ENCODE measurements at regions not wholly inside any gene's neighbourhood (a gene's known extent, or its start where the extent isn't known, plus 50 kb on each side); places are given as distances from the start of the nearest gene placed in this dataset.
A peak's percentile ranks its signal among the peaks of the same experiment; 100 is the strongest.

DNA sequence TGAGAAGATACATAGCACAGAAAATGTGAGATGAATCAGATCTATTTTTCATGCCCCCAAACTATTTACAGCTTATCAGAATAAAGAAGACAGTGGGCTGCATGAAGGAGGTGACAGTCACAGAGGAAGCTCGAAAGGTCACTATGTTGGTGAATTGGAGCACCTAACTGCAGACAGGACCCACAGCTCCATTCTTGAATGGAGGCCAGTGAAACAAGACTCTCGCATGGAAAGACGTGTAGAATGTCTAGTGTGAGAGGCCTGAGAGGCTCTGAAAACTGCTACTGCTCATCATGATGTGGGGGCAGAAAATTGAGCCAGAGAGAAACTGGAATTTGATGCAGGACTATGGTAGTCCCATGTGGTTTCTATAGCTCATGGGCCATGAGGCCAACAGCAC lies 60.3 kb upstream of the CCDC190 start:
- 91 to 97% methylated on average over 3 of the region's 3 CpGs for WGBS, 2 donors
- Histone ChIP-seq H3K4me3 (no peak overlapping the region), H3K36me3 (no peaks in the 10 kb centered on the region), H3K27ac (no peak overlapping the region), H3K27me3 (no peaks in the 10 kb centered on the region), H3K9me3 (no peaks in the 10 kb centered on the region), H3K4me1 (no peaks in the 10 kb centered on the region)
- ATAC-seq (ENCODE audit: low FRiP score in 2 of 2) (no peak), DNase-seq (no peak)
- TF ChIP-seq POLR2AphosphoS5 (IDR thresholded peaks at IDR 0.05) (no peak), EP300 (IDR thresholded peaks at IDR 0.05) (no peak)

DNA sequence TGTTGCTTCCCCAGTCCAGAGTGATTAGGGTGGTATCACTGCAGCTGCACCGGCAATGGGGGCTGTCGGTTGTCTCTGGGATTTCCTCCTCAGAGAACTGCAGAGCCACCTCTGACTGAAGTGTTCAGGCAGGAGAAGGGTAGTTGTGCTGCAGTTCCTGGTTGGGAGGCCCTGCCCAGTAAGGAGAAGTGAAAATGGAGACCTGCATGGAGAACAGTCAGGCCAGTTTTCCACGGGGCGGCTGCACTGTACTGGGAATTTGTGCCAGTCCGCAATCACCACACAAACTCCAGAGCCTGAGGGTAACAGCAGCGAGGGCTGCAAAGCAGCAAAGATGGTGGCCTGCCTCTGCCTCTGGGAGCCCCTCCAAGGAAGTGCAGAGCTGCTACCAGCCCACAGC lies 58.1 kb upstream of the CCDC190 start:
- no peaks in the 10 kb centered on the region for H3K9me3 ChIP-seq
- no peaks in the 10 kb centered on the region for H3K36me3 ChIP-seq
- no peaks in the 10 kb centered on the region for H3K4me1 ChIP-seq
- ATAC-seq (ENCODE audit: low FRiP score in 2 of 2) (peak; percentile 24 to 48), DNase-seq (no peak)
- 86 to 96% methylated on average over 4 to 6 of the region's 6 CpGs for WGBS, 2 donors
- TF ChIP-seq EP300 (IDR thresholded peaks at IDR 0.05) (no peak), POLR2A (IDR thresholded peaks at IDR 0.05) (no peak), POLR2AphosphoS5 (IDR thresholded peaks at IDR 0.05) (no peak), CTCF (IDR thresholded peaks at IDR 0.05) (no peak)
- no peak overlapping the region for H3K4me3 ChIP-seq
- H3K27me3 ChIP-seq, result no peaks in the 10 kb centered on the region
- H3K27ac ChIP-seq, result no peak overlapping the region

DNA sequence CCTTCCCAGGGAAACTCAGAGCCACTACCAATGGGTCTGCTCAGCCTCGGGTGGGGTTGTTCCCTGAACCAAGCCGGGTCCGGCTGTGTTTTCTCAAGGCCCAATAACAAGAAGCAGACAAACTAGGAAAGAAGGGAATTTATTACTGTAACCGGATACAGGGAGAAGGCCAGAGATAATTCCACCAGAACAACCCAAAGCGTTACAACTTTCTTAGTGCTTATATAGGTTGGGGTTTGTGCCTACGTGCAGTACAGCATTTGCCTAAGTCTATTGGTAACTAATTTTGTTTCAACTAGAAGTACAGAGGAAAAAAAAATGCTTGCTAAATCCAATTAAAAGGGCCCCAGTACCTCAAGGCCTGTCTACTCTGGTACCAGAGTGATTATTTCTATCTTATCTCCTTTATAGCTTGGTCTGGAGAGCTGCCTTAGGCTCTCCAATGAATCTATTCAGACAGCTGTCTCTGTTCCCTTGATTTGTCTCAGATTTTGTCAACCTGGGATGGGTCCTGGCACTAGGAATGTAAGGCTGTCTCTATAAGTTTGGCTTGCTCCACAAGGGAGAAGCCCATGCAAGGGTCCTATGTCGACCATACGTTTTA lies 57.3 kb upstream of the CCDC190 start:
- no peak for DNase-seq
- 71 to 83% methylated on average over 8 of the region's 8 CpGs for WGBS, 2 donors
- Histone ChIP-seq H3K9me3 (no peaks in the 10 kb centered on the region), H3K4me3 (no peak overlapping the region), H3K36me3 (no peaks in the 10 kb centered on the region), H3K27ac (no peak overlapping the region), H3K4me1 (no peaks in the 10 kb centered on the region), H3K27me3 (no peaks in the 10 kb centered on the region)
- ATAC-seq (ENCODE audit: low FRiP score in 2 of 2), result no peak
- TF ChIP-seq POLR2A (IDR thresholded peaks at IDR 0.05) (no peak), CTCF (IDR thresholded peaks at IDR 0.05) (no peak), POLR2AphosphoS5 (IDR thresholded peaks at IDR 0.05) (no peak), EP300 (IDR thresholded peaks at IDR 0.05) (no peak)

- TF ChIP-seq EP300 (IDR thresholded peaks at IDR 0.05), result no peak
- TF ChIP-seq POLR2AphosphoS5 (IDR thresholded peaks at IDR 0.05), result no peak
- no peak for TF ChIP-seq CTCF (IDR thresholded peaks at IDR 0.05)
- TF ChIP-seq POLR2A (IDR thresholded peaks at IDR 0.05), result no peak
- no peaks in the 10 kb centered on the region for H3K27me3 ChIP-seq
- DNase-seq (no peak), ATAC-seq (ENCODE audit: low FRiP score in 2 of 2) (no peak)
- H3K4me1 ChIP-seq, result no peaks in the 10 kb centered on the region
- H3K36me3 ChIP-seq, result no peaks in the 10 kb centered on the region
- H3K9me3 ChIP-seq, result peaks cover 0 to 9% (median 7%) of the 10 kb centered on the region in 4 donors
- 78 to 86% methylated on average over 5 to 6 of the region's 6 CpGs for WGBS, 2 donors
- H3K4me3 ChIP-seq, result no peak overlapping the region
- no peak overlapping the region for H3K27ac ChIP-seq
These were observed 56.0 kb upstream of the CCDC190 start for GRCh38 chr1:162916821-162917613.

GRCh38 chr1:162916407-162916806 lies 55.4 kb upstream of the CCDC190 start:
- Histone ChIP-seq H3K4me3 (no peak overlapping the region), H3K4me1 (no peaks in the 10 kb centered on the region), H3K27me3 (no peaks in the 10 kb centered on the region), H3K9me3 (peaks cover 0 to 14% (median 10%) of the 10 kb centered on the region in 4 donors), H3K27ac (no peak overlapping the region), H3K36me3 (no peaks in the 10 kb centered on the region)
- WGBS, 2 donors, result 64 to 67% methylated on average over 2 of the region's 2 CpGs
- no peak for TF ChIP-seq CTCF (IDR thresholded peaks at IDR 0.05)
- no peak for TF ChIP-seq POLR2AphosphoS5 (IDR thresholded peaks at IDR 0.05)
- TF ChIP-seq POLR2A (IDR thresholded peaks at IDR 0.05), result no peak
- no peak for TF ChIP-seq EP300 (IDR thresholded peaks at IDR 0.05)
- DNase-seq, result no peak
- no peak for ATAC-seq (ENCODE audit: low FRiP score in 2 of 2)
